H1 (cell line): ENCODE measurements at regions not wholly inside any gene's neighbourhood (a gene's known extent, or its start where the extent isn't known, plus 50 kb on each side); places are given as distances from the start of the nearest gene placed in this dataset.

Source experiments
- GABPA ChIP-seq: IDR thresholded peaks from 2 replicates; pipeline ENCODE4 v1.6.1; 2011; ENCODE audit warnings: mild to moderate bottlenecking, low read length, moderate library complexity, borderline replicate concordance; ENCODE audit not compliant: insufficient read depth
- MAFK ChIP-seq: IDR thresholded peaks from 2 replicates; pipeline ENCODE4 v1.6.1; 2012; ENCODE audit warnings: low read depth, mild to moderate bottlenecking, improper control_type of control experiment, low read length
- SRF ChIP-seq: IDR thresholded peaks from 2 replicates; pipeline ENCODE4 v1.6.1; 2011; ENCODE audit warnings: mild to moderate bottlenecking, low read depth, low read length, moderate library complexity
- TCF12 ChIP-seq: IDR thresholded peaks from 2 replicates; pipeline ENCODE4 v1.6.1; 2011; ENCODE audit warnings: low read depth, mild to moderate bottlenecking, low read length
- ZNF274 ChIP-seq: IDR thresholded peaks from 2 replicates; pipeline ENCODE4 v1.7.0; 2012; ENCODE audit warnings: low read length, borderline replicate concordance; ENCODE audit errors: extremely low read depth

DNA sequence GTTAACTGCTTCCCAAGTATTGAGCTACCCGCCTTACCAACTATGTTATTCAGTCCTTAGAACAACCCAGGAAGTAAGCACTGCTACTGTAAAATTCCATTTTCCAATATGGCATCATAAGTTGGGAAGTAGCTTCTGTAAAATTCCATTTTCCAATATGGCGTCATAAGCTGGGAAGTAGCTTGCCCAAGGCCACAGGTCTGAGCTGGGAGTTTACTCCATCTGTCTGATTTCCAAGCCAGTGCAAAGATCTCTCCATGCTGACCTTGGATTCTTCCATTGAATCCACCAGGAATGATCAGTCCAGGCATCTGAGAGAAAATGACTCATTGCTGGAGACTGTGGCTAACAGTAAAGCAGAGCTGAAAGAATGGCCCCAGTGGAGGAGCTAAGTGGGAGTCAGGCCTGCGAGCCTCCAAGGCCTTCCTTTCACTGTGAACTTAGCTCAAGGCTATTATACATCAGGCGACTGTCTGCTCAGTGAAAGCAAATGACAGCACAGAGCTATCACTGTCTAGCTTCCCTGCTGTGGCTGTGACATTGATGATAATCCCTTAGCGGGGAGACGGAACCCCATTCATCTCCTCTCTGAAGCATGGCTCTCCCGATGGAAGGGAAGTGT lies 430.4 kb downstream of the HAPSTR1 start (continued):
- no peak for TF ChIP-seq MAFK
- TF ChIP-seq SRF: no peak
- no peak for TF ChIP-seq ZNF274
- no peak for TF ChIP-seq GABPA
- TF ChIP-seq TCF12: no peak
